G401 (cell line): ENCODE measurements at regions not wholly inside any gene's neighbourhood (a gene's known extent, or its start where the extent isn't known, plus 50 kb on each side); places are given as distances from the start of the nearest gene placed in this dataset.
A peak's percentile ranks its signal among the peaks of the same experiment; 100 is the strongest.
"Not testable (repeated sequence)": the region's sequence is repeated elsewhere in the genome, so short reads cannot be mapped to it uniquely, and the experiment has no call there.

Source experiments
- DNase-seq: peaks from one replicate; pipeline ENCODE4 v3.0.0-alpha.2; 2015; ENCODE audit warnings: low spot score
- in situ Hi-C: cut with HindIII; loops from 2 replicates; pipeline ENCODE4 v1.10.0; 2016; ENCODE audit warnings: low sequenced_read_pairs, mixed read lengths

DNA sequence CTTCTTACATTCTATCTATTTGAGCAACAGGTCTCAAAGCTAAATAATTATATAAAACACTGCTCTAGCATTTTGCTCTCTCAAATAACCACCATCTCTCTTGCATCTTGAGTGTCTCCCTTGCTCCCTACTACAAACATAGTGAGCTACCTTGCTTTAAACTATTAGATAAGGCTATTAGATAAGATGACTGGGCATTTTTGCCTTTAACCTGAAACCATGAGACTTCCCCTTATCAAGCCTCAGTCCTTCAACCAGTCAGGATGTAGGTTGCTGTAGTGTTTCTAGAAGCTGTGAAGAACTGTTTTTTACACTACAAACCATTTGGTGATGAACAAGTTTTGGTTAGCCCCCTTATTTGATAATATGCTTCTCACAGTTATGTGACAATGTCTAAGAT is 115.4 kb upstream of the MAP2 start:
- in situ Hi-C loops = no loop called here
- DNase-seq = no peak

DNA sequence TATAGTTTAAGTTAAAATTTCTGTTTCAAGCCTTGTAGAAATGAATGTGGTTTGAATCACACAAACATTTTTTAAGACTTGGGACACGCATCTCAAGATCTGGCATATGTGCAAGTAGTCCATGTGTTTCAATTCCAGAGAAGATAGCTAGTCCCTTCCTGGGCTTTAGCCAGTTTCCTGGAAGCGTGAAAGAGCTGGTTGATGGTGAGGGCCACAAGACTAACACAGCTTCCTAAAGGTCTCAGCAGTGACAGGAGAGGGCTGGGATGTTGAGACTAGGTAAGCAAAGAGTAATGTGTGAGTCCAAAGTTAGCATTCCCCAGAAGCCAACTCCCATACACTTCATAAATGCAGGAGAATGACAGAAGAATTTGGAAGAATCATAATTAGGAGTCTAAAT is 111.9 kb upstream of the MAP2 start:
- in situ Hi-C loops = no loop called here

DNA sequence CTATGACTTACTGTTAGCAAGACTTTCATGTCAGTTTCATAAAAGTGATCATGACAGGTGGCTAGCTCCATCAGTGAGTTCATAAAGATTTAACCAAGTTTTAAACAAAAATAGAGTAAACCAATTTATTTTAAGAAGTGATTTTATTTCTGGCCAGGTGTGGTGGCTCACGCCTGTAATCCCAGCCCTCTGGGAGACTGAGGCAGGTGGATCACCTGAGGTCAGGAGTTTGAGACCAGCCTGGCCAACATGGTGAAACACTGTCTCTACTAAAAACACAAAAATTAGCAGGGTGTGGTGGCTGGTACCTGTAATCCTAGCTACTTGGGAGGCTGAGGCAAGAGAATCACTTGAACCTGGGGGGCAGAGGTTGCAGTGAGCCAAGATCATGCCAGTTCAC is 111.4 kb upstream of the MAP2 start:
- DNase-seq, in situ Hi-C loops: not testable (repeated sequence)

More for the DNA sequence above, 111.9 kb upstream of the MAP2 start:
- DNase-seq = no peak

DNA sequence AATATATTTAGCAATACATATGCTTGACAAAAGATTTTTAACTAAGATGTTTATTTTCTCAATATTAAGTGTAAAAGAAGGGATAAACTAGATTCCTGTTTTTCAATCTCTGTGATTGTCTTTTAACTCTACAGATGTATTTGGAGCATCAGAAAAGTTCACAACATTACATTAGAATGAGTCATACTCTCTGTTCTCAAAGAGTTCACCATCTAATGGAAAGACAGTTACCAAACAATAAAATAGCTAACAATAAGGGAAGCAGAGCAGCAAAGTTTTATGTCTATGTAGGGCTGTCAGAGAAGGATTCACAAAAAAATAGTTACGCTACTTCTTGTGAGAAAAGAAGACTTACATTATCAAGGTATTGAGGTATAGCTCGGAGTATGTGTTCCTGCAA is 109.2 kb upstream of the MAP2 start:
- in situ Hi-C loops = no loop called here
- no peak for DNase-seq

DNA sequence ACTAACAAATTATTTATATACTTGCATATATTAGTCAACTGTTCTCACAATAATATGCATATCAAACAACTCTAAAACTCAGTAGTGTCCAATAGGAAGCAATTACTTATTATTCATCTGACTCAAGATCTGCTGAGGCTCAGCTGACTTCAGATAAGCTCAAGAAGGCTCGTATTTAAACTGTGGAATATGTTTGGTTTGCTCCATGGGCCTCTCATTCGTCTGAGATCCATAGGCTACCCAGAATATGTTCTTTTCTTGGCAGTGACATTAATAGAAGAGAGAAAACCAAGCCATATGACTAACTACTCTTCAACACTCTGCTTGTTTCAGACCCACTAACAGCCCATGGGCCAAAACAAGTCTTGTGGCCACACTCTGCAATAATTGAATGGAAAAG is 107.7 kb upstream of the MAP2 start:
- in situ Hi-C loops = no loop called here
- DNase-seq = no peak

DNA sequence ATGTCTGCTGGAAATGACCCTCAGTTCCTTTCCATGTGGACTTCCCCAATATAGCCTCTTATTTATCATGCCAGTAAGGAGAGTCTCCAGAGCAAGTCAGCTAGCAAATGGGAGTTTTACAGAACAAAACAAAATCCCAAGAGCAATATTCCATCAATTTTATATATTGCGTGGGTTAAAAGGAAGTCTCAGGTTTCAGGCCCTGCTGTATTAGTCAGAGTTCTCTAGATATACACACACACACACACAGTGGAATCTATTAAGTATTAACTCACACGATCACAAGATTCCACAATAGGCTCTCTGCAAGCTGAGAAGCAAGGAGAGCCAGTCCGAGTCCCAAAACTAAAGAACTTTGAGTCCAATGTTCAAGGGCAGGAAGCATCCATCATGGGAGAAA is 102.8 kb upstream of the MAP2 start:
- in situ Hi-C loops = no loop called here

DNA sequence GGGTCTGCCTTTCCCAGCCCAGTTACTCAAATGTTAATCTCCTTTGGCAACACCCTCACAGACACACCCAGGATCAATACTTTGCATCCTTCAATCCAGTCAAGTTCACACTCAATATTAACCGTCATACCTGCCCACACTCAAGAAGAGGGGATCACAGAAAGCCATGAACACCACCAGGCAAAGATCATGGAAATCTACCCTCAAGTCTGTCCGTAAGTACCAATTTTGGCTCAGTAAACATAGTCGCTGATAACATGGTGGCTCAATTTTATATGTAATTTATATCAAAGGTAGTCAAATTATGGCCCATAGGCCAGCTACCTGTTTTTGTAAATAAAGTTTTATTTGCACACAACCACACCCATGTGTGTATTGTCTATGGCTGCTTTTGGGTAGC is 102.3 kb upstream of the MAP2 start:
- in situ Hi-C loops = no loop called here
- no peak for DNase-seq

More for the DNA sequence above, 102.8 kb upstream of the MAP2 start:
- DNase-seq = no peak

DNA sequence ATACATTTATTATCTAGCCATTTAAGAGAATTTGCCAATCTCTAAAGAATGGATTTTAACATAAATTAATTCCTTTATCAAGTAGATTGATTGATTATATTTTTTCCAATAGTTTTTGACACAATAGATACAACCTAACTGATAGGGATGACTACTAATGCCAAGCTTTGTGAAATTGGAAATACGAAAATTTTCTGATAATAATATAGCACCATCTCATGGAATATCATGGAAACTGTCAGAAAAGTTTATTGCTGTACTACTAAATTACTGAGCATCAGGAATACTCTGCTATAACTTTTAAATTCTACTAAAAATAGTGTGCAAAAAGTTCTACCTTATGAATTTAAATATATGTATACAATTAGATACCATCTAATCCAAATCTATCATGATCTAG is 101.8 kb upstream of the MAP2 start:
- DNase-seq = no peak
- in situ Hi-C loops = no loop called here

DNA sequence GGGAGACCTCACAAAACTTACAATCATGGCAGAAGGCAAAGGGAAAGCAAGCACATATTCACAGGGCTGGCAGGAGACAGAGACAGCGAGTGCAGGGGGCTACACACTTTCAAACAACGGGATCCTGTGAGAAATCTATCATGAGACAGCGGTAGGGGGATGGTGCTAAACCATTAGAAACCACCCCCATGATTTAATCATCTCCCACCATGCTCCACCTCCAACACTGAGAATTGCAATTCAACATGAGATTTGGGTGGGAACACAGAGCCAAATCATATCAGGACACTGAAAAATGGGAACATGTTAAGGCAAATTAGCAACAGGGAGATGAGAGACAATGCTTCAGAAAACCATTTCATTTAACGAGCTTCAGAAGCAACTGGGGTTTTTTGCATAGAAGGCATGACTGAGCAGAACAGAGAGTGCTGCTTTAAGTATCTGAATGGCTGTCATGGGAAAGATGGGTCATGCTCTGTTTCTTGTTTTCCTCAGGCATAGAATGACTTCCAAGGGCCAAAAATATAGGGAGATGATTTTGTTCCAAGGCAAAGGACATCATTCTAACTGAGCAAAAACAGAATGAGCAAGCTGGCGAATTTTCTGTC is 100.8 kb upstream of the MAP2 start:
- in situ Hi-C loops = no loop called here
- no peak for DNase-seq

DNA sequence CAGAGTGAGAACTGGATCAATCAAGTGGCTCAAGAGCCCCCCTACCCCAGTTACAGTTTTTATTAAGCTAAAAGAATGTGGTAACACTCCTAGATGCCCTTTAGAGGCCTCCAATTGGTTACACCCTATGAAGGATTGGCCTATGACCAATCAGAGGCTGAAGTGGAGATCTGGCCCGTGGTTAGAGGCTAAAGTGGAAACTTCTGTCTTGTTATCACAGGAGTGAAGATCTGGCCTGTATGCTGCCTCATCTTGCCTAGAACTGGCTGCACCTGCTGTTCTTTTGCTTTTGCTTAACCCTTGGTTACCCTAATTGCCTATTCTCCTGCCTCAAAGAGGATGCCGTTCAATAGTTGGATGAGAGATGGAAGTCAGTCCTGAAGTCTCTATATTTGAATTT is 100.1 kb upstream of the MAP2 start:
- DNase-seq = no peak
- in situ Hi-C loops = no loop called here

DNA sequence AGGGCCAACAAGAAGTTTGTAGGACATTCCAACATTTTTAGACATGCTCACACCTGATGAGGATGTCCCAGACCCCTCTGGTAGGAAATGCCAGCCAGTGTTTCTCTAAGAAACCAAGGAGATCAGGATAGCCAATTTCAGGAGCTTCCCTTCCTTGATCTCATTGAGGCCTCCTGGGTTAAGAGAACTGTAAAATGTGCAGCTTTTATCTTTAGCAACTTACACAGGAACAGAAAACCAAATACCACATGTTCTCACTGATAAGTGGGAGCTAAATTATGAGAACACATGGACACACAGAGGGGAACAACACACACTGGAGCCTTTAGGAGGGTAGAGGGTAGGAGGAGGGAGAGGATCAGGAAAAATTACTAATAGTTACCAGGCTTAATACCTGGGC is 99.6 kb upstream of the MAP2 start:
- DNase-seq = no peak
- in situ Hi-C loops = no loop called here

DNA sequence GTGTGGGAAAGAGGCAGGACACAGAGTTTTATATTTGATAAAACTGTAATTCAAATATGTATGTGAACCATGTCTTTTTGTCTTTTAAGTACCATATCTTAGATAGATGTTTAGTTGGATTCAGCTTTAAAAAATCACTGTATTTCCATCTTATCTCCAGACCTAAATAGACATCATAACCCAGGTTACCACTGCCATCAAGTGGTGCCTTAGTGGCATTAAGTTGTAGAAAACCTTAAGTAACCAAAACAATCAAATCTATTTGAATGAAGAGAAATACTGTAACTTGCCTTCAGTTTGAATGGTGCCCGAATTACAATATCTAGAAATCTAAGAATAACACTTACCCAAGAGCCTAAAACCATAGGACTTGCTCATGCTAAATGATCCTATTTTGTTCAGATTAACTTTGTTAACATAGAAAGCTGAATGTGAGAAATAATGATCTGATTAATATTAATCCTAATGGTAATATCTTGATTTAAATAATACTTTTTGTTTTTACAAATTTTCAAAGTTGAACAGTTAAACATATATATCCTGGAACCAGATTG is 92.5 kb upstream of the MAP2 start:
- peak; percentile 39 for DNase-seq
- in situ Hi-C loops = no loop called here

DNA sequence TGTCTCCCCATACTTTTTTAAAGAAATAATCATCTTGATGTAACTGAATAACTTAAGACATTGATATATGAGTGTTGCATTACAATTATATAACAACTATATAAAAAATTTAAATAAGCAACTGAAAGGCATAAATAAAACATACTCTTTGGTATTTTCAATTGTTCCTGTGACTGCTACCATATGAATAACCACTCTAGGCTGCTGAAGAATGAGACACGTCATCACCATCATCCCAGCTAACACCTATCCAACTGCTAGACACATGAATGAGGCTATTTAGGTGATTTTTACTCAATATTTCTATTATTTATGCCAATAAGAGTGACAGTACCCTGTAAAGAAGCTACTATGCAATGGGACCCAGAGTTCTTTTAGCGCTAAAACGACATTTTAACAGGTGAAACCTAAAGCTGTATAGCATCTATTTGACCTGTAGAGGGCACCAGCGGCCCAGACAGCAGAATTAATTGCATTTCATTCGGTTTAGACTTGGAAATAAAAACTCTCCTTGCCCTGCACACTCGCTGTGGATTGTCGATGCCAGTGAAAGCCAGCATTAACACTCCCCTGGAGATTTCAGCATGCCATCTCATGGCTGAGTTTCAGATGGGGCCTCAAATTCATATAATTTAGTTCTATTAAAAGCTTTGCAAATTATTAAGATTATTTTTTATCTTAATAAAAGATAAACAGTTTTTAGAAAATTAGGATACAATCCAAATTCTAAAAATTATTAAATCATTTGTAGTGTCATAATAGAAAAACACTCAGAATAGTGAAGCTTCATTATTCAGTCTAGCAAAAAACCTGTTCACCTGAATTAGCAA is 89.4 kb upstream of the MAP2 start:
- in situ Hi-C loops = no loop called here
- DNase-seq = peak; percentile 84

DNA sequence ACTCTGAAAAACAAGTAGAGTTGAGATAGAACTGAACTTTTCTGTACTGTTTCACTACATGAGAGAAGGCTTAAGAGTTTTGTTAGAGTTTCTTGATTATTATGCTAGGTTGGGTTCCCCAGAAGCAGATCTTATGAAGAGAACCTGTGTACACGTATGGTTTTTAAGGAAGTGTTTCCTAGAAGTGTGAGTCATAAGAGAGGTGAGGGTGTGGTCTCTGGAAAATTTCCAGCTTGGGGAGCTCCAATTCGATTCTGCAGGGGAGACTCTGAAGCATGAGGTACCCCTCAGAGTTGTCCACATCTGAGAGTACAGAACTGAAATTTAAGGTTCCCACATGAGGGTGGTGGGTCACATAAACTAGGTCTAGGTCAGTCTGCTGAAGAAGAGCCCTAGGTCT is 83.3 kb upstream of the MAP2 start:
- in situ Hi-C loops = no loop called here
- no peak for DNase-seq

DNA sequence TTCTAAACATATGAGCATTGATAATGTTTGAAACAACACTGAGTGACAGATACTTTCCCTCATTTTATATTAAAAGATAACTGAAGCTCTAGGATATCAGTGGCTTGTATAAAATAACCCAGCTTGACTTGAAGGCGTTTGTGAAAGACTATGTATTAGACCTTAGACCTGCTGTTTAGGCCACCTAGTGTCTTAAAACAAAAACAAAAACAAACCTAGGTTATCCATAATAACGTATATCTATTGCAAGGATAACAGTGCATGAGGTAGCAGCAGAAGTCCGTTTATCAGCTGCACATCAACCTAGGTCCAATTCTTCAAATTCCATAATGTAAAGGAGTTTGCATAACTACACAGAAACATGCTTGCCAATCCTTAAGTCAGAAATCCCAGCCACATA is 79.5 kb upstream of the MAP2 start:
- in situ Hi-C loops = no loop called here
- DNase-seq = no peak

DNA sequence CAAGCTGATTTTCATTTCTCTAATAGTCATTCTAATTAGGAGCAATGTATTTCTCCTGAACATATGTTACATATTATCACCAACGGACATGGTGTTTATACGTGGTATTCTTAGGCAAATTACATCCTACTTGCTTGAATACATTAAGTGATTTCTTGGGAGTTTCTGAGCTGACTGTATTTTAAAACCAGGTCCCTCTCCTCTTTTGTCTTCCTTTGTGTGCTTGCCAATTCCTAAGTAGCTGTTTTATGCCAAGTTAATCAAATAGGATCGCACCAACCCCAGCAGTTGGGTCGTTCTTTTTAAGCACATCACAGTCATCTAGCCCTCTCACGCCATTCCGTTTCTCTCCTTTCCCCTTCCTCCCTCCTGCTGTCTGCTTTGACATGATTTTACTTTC is 75.4 kb upstream of the MAP2 start:
- DNase-seq = no peak
- in situ Hi-C loops = no loop called here

DNA sequence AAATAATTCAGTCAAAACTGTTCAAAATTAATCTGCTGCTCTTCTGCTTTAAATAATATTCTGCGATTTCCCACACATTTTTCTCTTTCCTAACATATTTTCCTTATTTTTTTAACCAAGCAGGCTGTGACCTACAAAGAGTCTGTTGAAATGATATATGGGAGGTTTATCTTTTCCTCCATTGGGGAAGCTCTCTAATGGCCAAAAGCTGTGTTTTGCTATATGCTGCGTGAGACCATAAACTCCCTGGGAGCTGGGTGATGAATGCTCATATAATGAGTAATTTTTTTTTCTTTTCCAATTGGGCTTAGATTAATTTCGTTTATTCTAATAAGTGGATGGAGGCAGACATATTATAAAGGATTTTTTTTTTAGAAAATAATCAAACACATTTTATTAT is 72.2 kb upstream of the MAP2 start:
- no peak for DNase-seq
- in situ Hi-C loops = no loop called here

DNA sequence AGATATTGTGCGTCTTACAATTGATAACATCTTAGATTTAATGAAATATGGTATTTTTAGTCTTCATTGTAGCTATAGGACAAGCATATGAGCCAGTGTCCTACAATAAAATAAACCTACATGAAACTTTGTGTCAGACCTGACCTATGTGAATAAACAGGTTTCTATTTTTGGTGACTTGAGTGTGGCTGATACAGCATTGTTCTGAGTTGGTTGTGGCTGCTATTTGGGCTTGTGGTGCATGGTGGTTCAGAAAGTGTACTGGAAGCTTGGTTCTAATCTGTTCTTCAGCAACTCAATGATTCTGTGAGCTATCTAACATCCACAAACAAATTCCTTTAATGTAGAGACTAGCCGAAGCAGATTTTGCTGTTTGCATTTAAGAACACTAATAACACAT is 64.9 kb upstream of the MAP2 start:
- in situ Hi-C loops = no loop called here
- no peak for DNase-seq

DNA sequence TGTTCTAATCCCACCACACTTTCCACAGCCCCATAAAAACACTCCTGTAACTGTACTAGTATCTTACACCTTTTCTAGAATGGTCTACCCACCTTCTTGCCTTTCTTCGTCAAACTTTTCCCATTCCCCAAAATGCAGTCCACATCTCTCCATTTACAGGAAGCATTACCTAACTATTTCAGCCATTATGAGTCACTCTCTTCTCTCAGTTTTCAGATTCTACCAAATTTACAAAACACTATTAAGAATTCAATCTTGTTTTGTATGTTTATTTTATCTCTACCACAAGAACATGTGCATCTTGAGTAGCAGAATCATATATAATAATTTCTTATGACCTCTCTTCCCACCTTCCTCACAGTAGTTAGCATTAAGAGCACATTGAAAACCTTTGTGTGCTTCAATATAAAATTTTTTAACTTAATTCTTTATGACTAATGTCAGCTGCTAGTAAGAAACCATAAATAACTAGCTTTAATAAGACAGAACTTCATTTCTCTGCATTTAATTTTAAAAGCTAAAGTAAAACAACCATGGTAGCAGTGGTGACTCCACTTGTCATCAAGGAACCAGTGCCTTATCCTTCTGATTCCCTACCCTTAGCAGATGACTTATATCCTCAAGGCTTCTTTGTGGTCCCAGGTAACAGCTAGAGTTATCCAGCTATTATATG is 56.6 kb upstream of the MAP2 start:
- in situ Hi-C loops = no loop called here
- no peak for DNase-seq

DNA sequence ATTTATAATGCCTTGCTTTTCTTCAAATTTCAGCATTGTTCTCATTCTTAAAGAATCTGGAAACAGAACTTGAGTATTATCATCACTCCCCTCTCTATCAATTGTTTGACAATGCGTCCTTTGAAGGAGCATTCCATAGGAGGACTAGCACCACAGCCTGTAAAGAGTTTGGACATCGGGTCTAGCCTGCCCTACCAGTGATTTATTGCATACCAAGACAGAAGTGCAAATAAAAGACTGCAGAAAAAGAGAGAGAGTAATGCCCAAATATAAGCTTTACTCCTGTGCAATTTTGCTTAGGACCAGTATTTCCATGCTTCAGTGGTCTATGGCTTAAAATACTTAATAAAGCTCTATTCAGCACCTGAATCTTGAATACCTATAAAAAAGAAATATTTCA is 55.4 kb upstream of the MAP2 start:
- in situ Hi-C loops = no loop called here
- DNase-seq = no peak
